ENCODE measurements at regions not wholly inside any gene's neighbourhood (a gene's known extent, or its start where the extent isn't known, plus 50 kb on each side); places are given as distances from the start of the nearest gene placed in this dataset.

GRCh38 chr6:103522045-103522444, 1337.7 kb downstream of the HACE1 start:
- Histone ChIP-seq H2AFZ (ENCODE audit: low read depth, low read length) (no peak overlapping the region), H3K27ac (ENCODE audit: insufficient read depth, low read depth, low read length) (no peak overlapping the region), H3K4me2 (ENCODE audit: insufficient read depth, low read length) (no peak overlapping the region), H4K20me1 (replicated peaks; ENCODE audit: control insufficient read depth, extremely low read depth, insufficient read depth, low read length) (no peaks in the 10 kb centered on the region), H3K9ac (replicated peaks; ENCODE audit: extremely low read depth, insufficient read depth, low read length) (no peak overlapping the region), H3K36me3 (ENCODE audit: control insufficient read depth in 2 of 2, extremely low read depth in 1 of 2, insufficient read depth in 2 of 2, low read length in 2 of 2) (no peaks in the 10 kb centered on the region), H3K4me1 (ENCODE audit: control insufficient read depth, extremely low read depth, insufficient read depth, low read length) (no peaks in the 10 kb centered on the region), H3K27me3 (ENCODE audit: control insufficient read depth in 2 of 2, insufficient read depth in 2 of 2, low read length in 2 of 2) (no peaks in the 10 kb centered on the region), H3K79me2 (ENCODE audit: control insufficient read depth, insufficient read depth, low read length) (no peaks in the 10 kb centered on the region), H3K4me3 (replicated peaks in 1 of 3; ENCODE audit: insufficient read depth in 1 of 3, low read depth in 1 of 3, low read length in 3 of 3) (no peak overlapping the region), H3K9me1 (replicated peaks; ENCODE audit: control insufficient read depth, extremely low read depth, insufficient read depth, low read length) (no peaks in the 10 kb centered on the region), H3K9me3 (replicated peaks; ENCODE audit: control insufficient read depth, insufficient read depth, low read length) (no peaks in the 10 kb centered on the region)
- DNase-seq (ENCODE audit: low read depth, low spot score) (no peak), FAIRE-seq (no peak)
- CTCF ChIA-PET: no interaction called here
- BruUV-seq (replicated peaks): no TSS peak
- POLR2A ChIA-PET: no interaction called here
- dilution Hi-C loops (cut with MboI; ENCODE audit: extremely low pct_ligation_motif_present, low sequenced_read_pairs): no loop called here
- intact Hi-C loops (cut with micrococcal nuclease): no loop called here
- TF ChIP-seq FOS (IDR thresholded peaks at IDR 0.05; ENCODE audit: borderline replicate concordance, insufficient read depth, low read length): no peak
- TF ChIP-seq MYC (IDR thresholded peaks at IDR 0.05; ENCODE audit: low read depth, low read length): no peak
- TF ChIP-seq EZH2 (IDR thresholded peaks at IDR 0.05; ENCODE audit: borderline replicate concordance, low read depth, low read length, severe bottlenecking): no peak
- TF ChIP-seq POLR2A (IDR thresholded peaks at IDR 0.05; ENCODE audit: low read depth, low read length): no peak
- TF ChIP-seq GATA2 (IDR thresholded peaks at IDR 0.05; ENCODE audit: insufficient read depth, insufficient read length, low read depth, low read length): no peak
- TF ChIP-seq MAX (IDR thresholded peaks at IDR 0.05; ENCODE audit: insufficient read depth, insufficient read length): no peak
- no peak for TF ChIP-seq POLR2AphosphoS5 (IDR thresholded peaks at IDR 0.05; ENCODE audit: insufficient read depth, low read depth, low read length)
- no peak for TF ChIP-seq CTCF (IDR thresholded peaks at IDR 0.05; ENCODE audit: extremely low read depth in 1 of 2, insufficient read depth in 1 of 2, low read depth in 1 of 2, low read length in 2 of 2)
- no peak for TF ChIP-seq JUN (IDR thresholded peaks at IDR 0.05; ENCODE audit: borderline replicate concordance, insufficient read depth, insufficient read length, low read depth)

Measured in endothelial cell of umbilical vein (primary cell).